Adrenal gland (tissue), 5 donors: ENCODE measurements at regions not wholly inside any gene's neighbourhood (a gene's known extent, or its start where the extent isn't known, plus 50 kb on each side); places are given as distances from the start of the nearest gene placed in this dataset.

ENCODE experiments used
- POLR2A ChIP-seq, 2 donors: fragments of 450-650 bp; IDR thresholded peaks; one replicate each; pipeline ENCODE4 v1.6.1; 2017; ENCODE audit warnings: antibody characterized with exemption in 2 of 2, mild to moderate bottlenecking in 2 of 2, moderate library complexity in 1 of 2
- TF ChIP-seq, protein P1 (sequence below), 6 experiments: fragments of 450-650 bp in 4 of 6; fragments of 200-600 bp in 2 of 6; sonication (generic) in 1 of 6; IDR thresholded peaks; 1 replicate in 5 of 6; 2 replicates in 1 of 6; pipeline versions ENCODE4 v1.5.1 to v1.8.0; 2016 to 2021; ENCODE audit warnings: antibody characterized with exemption in 6 of 6, mild to moderate bottlenecking in 2 of 6, moderate library complexity in 1 of 6
- donor health status: DM: no; HTN: no; CAD: no.

DNA sequence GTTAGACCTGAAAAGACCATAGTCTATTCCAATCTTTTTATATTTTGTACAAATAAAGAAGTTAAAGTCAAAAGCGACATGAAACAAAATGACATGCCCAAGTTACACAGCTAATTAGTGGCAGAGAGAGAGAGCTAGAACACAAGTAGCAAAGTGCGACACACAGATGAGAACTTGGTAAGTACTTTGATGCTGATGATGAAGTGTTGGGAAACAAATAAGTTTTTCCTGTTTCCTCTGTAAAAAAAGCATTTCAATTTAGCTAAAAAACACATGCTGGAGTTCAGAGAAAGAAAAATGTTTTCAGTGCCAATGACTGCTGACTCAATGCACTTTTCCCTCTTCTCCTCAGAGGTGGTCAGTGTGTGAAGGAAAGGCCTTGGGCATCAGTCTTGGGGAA lies 226.9 kb downstream of the PAX3 start:
- TF ChIP-seq, protein P1, sequence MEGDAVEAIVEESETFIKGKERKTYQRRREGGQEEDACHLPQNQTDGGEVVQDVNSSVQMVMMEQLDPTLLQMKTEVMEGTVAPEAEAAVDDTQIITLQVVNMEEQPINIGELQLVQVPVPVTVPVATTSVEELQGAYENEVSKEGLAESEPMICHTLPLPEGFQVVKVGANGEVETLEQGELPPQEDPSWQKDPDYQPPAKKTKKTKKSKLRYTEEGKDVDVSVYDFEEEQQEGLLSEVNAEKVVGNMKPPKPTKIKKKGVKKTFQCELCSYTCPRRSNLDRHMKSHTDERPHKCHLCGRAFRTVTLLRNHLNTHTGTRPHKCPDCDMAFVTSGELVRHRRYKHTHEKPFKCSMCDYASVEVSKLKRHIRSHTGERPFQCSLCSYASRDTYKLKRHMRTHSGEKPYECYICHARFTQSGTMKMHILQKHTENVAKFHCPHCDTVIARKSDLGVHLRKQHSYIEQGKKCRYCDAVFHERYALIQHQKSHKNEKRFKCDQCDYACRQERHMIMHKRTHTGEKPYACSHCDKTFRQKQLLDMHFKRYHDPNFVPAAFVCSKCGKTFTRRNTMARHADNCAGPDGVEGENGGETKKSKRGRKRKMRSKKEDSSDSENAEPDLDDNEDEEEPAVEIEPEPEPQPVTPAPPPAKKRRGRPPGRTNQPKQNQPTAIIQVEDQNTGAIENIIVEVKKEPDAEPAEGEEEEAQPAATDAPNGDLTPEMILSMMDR (IDR thresholded peaks at IDR 0.05) = no peak
- TF ChIP-seq POLR2A (IDR thresholded peaks at IDR 0.05) = no peak
